NT2/D1 (cell line): ENCODE measurements at regions not wholly inside any gene's neighbourhood (a gene's known extent, or its start where the extent isn't known, plus 50 kb on each side); places are given as distances from the start of the nearest gene placed in this dataset.

Experiments used
- SUZ12 ChIP-seq: IDR thresholded peaks from 2 replicates; pipeline ENCODE4 v1.6.1; 2011; ENCODE audit not compliant: insufficient read length, insufficient read depth; ENCODE audit errors: extremely low read depth
- YY1 ChIP-seq: IDR thresholded peaks from 2 replicates; pipeline ENCODE4 v1.6.1; 2011; ENCODE audit not compliant: insufficient read length, insufficient read depth

GRCh38 chr11:95466416-95466815 lies 235.4 kb upstream of the SESN3 start:
- TF ChIP-seq YY1 (no peak), SUZ12 (no peak)
